Stimulated activated CD8-positive, alpha-beta memory T cell treated with anti-CD3 and anti-CD28 coated beads, Interleukin-12 subunit alpha, Interleukin-12 subunit beta, amount 100 ng/mL, for 24 hours (primary cell): ENCODE measurements at regions not wholly inside any gene's neighbourhood (a gene's known extent, or its start where the extent isn't known, plus 50 kb on each side); places are given as distances from the start of the nearest gene placed in this dataset.
"Not testable (repeated sequence)": the region's sequence is repeated elsewhere in the genome, so short reads cannot be mapped to it uniquely, and the experiment has no call there.

Experiments
- DNase-seq: peaks from one replicate; pipeline ENCODE4 v3.0.0-alpha.2; 2020; ENCODE audit errors: extremely low read depth

GRCh38 chr3:124316034-124316287, 324.0 kb upstream of the ROPN1 start:
- DNase-seq: no peak

DNA sequence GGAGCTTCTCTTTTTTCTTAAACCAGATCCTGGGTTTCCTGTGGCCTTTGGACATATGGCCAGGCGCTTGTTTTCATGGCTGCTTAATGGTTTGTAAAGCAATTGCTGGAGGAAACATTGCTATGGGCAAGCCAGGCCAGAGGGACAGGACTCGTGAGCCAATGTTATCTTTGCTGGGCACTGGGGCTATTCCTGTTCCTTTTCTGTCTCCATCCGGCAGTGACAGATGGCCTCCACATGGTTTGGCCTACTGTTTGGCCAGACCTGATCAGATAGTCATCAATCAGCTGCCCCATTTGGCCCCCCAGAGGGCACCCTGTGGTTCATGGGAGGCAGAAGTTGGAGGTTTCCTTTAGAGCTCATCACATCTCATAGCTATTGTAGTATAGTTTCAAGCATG, 326.1 kb upstream of the ROPN1 start:
- DNase-seq: no peak

GRCh38 chr3:124318656-124319055, 326.7 kb upstream of the ROPN1 start:
- DNase-seq: no peak

- no peak for DNase-seq
These were observed 329.1 kb upstream of the ROPN1 start for GRCh38 chr3:124320976-124321375.

GRCh38 chr3:124322309-124322880, 330.5 kb upstream of the ROPN1 start:
- no peak for DNase-seq

DNA sequence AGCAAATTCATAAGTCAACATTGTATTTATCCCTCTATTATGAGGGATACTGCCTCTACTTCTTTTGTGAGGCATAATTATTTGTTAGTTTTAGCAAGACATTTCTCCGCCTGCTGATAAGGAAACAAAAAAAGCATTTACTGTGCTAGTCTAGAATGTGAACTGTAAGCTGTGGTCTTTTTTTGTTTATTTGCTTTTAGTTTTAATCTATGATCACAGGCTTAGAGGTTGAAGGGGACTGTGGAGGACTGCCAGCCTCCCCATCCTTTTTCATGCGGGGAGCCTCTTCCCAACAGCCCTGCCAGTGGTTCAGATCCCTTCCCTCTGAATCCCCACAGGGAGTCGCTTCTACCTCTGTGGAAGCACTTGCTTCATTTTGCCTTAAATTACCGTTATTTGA, 331.0 kb upstream of the ROPN1 start:
- no peak for DNase-seq

GRCh38 chr3:124325248-124325647, 333.3 kb upstream of the ROPN1 start:
- DNase-seq: no peak

DNA sequence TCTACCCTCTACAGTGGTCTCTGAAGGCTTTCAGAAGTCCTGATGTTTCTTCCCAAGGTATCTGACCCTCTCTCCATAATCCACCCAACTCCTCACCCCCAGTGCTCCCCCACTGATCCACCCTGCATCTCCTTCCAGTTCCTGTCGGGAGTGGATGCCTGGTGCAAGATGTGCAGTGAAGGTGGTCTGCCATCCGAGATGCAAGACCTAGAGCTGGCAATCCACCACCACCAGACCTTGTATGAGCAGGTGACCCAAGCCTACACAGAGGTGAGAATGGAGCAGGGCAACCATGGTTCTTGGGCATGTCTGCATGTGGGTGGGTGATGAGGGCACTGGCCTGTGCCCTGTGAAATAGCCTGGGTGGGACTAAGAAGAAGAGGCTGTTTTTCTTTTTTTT, 337.8 kb upstream of the ROPN1 start:
- no peak for DNase-seq

GRCh38 chr3:124333931-124334640, 342.2 kb upstream of the ROPN1 start:
- DNase-seq: no peak

GRCh38 chr3:124336067-124336656, 344.2 kb upstream of the ROPN1 start:
- DNase-seq: no peak

- no peak for DNase-seq
These were observed 353.9 kb upstream of the ROPN1 start for GRCh38 chr3:124345845-124346244.

- DNase-seq: no peak
These were observed 354.6 kb upstream of the ROPN1 start for GRCh38 chr3:124346487-124346886.

DNA sequence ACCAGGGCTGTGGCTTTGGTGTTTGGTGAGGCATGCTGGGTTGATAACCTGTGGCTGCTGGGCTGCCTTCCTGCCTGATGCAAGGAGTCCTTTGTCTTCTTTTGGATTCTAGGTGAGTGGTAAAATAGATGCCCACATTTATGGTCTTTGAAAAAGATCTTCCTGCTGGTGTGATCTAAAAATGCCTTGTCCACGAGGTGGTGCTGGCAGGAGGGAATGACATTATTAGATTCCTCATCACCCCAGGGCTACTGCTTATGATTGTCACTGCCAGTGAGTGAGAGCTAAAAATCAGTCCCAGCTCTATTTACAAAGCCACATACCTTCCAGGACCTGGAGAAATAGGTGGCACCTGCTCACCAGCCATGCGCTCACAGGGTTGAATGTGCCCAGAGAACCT, 355.5 kb upstream of the ROPN1 start:
- DNase-seq: no peak

GRCh38 chr3:124348555-124348954, 356.6 kb upstream of the ROPN1 start:
- not testable (repeated sequence) for DNase-seq

DNA sequence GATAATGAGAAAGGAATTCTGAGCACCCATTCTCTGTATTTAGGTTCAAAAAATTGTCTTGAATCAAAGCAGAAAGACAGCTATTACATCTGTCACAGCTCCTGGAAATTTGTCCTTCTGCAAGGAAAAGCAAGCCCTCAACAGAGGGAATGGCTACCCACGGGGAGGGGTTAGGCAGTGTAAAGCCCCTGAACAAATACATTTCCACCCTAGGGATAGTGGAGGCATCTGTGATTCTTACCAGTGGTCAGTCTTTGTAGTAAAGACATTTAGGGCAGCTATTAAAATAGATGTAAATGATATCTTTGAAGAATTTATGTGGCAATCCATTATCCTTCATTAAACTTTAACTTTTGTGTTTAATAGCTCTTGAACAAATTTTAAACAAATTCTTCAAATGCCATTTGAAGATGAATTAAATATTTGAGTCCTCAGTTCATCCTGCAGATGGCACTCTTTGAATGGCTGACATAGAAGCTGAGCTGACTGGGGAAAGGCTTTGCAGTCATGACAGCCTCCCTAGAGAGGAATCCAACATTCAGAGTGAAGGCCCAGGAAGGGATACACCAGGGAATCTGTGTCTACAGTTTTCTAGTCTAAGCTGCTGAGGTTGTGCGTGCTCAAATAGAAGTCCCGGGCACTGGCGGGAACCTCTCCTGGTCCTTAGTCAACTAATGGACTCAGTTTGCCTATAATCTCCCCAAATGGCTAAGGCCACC, 359.7 kb upstream of the ROPN1 start:
- DNase-seq: no peak

GRCh38 chr3:124352149-124352539, 360.2 kb upstream of the ROPN1 start:
- no peak for DNase-seq

DNA sequence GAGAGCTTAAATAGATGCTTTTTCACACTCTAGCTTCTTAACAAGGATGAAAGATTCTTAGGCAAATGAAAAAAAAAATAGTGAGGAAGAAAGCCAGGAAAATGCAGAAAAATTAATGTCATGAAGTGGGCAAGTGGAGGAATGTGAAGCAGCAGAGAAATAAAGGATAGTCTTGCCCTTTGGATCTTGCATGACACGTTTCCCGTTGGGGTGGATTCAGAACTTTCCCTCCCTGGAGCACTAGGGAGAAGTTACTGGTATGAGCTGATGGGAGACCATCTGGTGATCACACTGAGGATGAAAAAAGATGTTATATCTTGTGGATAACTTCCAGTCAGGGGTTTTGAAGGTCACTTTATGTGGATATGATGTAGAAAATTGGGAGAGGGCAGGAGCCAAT, 361.8 kb upstream of the ROPN1 start:
- DNase-seq: no peak

DNA sequence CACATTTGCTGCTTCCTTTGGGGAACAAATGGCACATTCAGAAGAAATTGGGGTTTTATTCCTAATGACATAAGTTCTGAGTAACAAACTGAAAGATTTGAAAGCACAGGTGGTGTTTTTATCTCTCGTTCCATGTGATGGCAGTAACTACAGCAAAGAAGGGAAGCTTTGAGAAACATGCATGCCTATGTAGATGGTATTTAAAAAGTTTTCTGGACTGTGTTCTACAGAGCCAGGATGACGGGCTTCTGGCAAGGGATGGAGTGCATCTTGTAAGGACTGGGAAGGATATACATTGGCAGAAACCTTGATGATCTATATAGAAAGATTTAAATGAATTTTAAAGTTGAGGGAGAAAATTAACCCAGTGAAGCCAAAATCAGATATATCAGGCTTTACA, 362.2 kb upstream of the ROPN1 start:
- no peak for DNase-seq

DNA sequence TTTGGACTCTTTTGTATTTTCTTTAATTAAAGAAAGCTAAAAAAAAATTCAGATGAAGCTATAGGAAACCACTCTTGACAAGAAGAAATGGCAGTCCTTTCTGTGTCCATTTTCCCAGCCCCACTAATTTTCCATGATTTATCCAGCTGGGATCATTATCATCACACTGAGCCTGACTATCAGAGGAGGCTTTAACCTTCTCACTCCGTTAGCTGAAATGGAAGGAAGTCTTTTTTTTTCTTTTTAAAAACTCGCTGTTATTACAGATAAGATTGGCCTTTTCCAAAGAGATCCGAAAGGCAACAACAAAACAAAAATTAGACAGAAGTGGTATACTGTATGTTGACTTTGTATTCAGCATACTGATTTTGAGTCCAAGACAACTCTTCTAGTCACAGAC, 366.2 kb upstream of the ROPN1 start:
- no peak for DNase-seq

GRCh38 chr3:124360155-124360554, 368.2 kb upstream of the ROPN1 start:
- DNase-seq: no peak

DNA sequence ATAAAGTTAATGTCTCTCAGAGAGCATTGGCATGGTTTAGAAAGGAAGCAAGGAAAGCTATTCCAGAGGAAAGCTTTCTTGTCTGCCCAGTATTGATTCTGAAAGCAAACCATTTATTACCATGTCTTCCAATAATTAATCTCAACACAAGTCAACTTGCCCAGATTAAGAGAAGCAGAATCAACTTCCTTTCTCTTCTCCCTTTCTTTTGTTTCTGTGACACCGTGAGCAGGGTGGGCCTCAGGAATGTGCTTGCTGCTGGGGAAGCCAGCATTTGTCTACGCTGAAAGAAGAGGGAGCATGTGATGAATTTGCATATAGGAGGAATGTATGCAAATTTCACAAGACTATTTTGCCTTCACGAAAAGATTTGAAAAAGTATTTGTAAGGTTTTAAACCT, 368.6 kb upstream of the ROPN1 start:
- DNase-seq: no peak

- no peak for DNase-seq
These were observed 368.7 kb upstream of the UMPS start for GRCh38 chr3:124361566-124361965.

GRCh38 chr3:124362455-124362854, 367.8 kb upstream of the UMPS start:
- no peak for DNase-seq
